Stomach smooth muscle (tissue), 2 donors: ENCODE measurements at regions not wholly inside any gene's neighbourhood (a gene's known extent, or its start where the extent isn't known, plus 50 kb on each side); places are given as distances from the start of the nearest gene placed in this dataset.

Experiments
- H3K27ac ChIP-seq: one replicate; pipeline ENCODE4 v1.7.0; 2013; ENCODE audit warnings: mild to moderate bottlenecking, low read length, inconsistent platforms
- H3K27me3 ChIP-seq, 2 donors: one replicate each; pipeline ENCODE4 v1.7.0; 2013; ENCODE audit warnings: low read length in 2 of 2; ENCODE audit not compliant: insufficient read depth in 2 of 2, control insufficient read depth in 1 of 2
- H3K36me3 ChIP-seq, 2 donors: one replicate each; pipeline ENCODE4 v1.7.0; 2013; ENCODE audit warnings: low read length in 2 of 2; ENCODE audit not compliant: control insufficient read depth in 2 of 2, insufficient read depth in 2 of 2
- H3K4me1 ChIP-seq: one replicate; pipeline ENCODE4 v1.7.0; 2013; ENCODE audit warnings: low read length; ENCODE audit not compliant: control insufficient read depth, insufficient read depth
- H3K4me3 ChIP-seq, 2 donors: one replicate each; pipeline ENCODE4 v1.7.0; 2013; ENCODE audit warnings: low read length in 2 of 2
- H3K9ac ChIP-seq, 2 donors: one replicate each; pipeline ENCODE4 v1.7.0; 2013; ENCODE audit warnings: low read length in 2 of 2, mild to moderate bottlenecking in 1 of 2
- H3K9me3 ChIP-seq, 2 donors: one replicate each; pipeline ENCODE4 v1.7.0; 2013; ENCODE audit warnings: low read length in 2 of 2; ENCODE audit not compliant: control insufficient read depth in 2 of 2
- donor health status: healthy.
- donor health status: Pancreatic carcinoma.

DNA sequence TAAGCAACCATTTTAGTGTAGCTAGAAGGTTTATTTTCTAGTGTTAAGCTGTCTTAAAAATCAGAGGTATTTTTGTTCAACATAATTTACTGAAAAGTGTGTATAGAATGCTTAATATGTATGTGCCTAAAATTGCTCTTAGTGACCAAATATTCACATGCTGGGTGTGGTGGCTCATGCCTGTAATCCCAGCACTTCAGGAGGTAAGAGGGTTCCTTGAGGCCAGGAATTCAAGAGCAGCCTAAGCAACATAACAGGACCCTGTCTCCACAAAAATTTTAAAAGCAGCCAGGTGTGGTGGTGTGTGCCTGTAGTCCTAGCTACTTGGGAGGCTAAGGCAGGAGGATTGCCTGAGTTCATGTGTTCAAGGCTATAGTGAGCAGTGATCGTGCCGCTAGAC, 120.9 kb upstream of the FRY start:
- Histone ChIP-seq H3K4me3 (no peak overlapping the region), H3K36me3 (no peaks in the 10 kb centered on the region), H3K4me1 (no peaks in the 10 kb centered on the region), H3K9me3 (no peaks in the 10 kb centered on the region), H3K9ac (no peak overlapping the region), H3K27ac (no peak overlapping the region), H3K27me3 (no peaks in the 10 kb centered on the region)

DNA sequence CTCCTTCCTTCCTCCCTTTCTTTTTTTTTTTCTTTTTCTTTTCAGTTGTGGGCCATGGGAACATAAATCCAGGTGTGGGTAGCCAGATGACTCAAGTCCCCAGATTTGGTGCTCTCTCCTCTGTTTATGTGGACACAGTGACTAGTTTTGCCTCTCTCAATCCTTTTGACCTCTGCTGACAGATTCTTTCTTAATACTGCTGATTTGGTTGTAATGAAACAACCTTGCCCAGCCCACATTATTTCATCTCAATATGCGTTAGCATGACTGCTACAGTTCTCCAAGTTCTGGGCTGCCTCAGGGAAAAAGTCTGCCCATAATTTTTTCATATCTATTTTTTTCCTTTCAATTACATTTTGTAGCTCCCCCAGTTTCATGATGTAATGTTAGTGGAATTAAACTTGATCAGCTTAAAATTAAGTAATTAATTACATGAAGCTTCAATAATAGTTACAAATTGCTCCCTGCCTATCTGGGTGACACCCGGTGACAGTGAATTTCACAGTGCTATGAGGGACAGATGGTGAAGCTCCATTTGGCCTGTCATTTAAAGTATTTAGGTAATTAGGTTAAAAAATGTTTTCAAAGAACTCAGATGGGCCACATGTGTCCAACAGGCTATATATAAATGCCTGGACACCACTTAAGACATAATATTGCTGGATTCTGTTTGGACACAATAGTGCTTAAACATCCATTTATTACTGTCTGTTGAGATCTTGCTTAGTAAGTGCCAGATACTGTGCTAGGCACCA, 118.8 kb upstream of the FRY start:
- Histone ChIP-seq H3K27me3 (no peaks in the 10 kb centered on the region), H3K9me3 (no peaks in the 10 kb centered on the region), H3K27ac (no peak overlapping the region), H3K4me3 (no peak overlapping the region), H3K4me1 (no peaks in the 10 kb centered on the region), H3K36me3 (no peaks in the 10 kb centered on the region), H3K9ac (no peak overlapping the region)

DNA sequence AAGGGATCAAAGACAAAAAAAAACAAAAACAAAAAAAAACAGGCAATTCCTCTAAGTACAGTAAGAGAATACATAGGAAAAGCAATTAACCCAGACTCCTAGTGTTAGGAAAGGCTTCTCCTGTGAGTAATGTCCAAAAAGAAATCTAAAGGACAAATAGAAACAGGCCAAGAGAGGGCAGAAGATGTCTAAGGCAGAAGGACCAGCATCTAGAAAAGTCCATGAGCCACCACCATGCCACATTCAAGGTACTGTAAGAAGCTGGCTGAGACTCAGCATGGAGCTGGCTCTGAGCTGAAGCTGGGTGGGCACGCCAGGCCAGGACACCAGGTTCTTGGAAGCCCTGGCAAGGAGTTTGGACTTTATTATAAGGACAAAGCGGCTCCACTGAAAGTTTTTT, 118.1 kb upstream of the FRY start:
- Histone ChIP-seq H3K9me3 (no peaks in the 10 kb centered on the region), H3K27ac (no peak overlapping the region), H3K4me1 (no peaks in the 10 kb centered on the region), H3K9ac (no peak overlapping the region), H3K27me3 (no peaks in the 10 kb centered on the region), H3K36me3 (no peaks in the 10 kb centered on the region), H3K4me3 (no peak overlapping the region)

DNA sequence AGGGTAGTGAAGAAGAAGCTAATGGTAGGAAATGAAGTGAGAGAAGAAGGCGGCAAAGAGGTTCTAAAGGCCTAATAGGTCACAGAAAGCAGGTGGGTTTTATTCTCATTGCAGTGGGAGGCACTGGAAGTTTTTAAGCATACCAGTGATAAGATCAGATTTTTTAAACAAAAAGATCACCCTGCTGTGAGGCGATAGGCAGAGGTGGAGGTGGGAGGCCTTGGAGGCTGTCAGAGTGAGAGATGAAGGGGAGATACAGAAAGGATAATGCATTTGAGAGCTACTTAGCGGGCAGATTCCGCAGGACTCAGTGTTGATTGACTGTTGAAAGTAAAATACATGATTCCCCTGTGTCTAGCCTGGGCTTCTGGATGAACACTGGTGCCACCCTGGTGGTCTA, 116.7 kb upstream of the FRY start:
- H3K9ac ChIP-seq = no peak overlapping the region
- H3K27me3 ChIP-seq = no peaks in the 10 kb centered on the region
- no peaks in the 10 kb centered on the region for H3K9me3 ChIP-seq
- no peak overlapping the region for H3K4me3 ChIP-seq
- no peak overlapping the region for H3K27ac ChIP-seq
- H3K36me3 ChIP-seq = no peaks in the 10 kb centered on the region
- H3K4me1 ChIP-seq = no peaks in the 10 kb centered on the region

DNA sequence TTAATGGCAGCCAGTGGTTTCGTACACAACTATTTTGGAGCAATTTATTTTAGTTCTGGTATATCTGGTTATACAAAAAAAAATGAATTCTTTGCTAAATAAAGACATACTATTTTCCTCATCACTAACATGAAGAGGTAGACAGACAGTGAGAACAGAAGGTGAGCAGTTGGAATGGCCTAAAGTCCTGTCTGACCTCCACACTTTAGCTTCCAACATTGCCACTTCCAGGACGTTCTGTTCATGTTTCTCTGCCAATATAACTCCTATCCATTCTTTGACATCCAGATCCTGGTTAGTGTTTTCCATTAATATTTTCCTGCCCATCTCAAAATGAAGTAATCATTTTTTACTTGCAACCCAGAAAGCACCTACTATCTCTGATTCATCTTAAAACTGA, 112.9 kb upstream of the FRY start:
- Histone ChIP-seq H3K27ac (no peak overlapping the region), H3K27me3 (no peaks in the 10 kb centered on the region), H3K4me1 (no peaks in the 10 kb centered on the region), H3K36me3 (no peaks in the 10 kb centered on the region), H3K9me3 (no peaks in the 10 kb centered on the region), H3K9ac (no peak overlapping the region), H3K4me3 (no peak overlapping the region)

DNA sequence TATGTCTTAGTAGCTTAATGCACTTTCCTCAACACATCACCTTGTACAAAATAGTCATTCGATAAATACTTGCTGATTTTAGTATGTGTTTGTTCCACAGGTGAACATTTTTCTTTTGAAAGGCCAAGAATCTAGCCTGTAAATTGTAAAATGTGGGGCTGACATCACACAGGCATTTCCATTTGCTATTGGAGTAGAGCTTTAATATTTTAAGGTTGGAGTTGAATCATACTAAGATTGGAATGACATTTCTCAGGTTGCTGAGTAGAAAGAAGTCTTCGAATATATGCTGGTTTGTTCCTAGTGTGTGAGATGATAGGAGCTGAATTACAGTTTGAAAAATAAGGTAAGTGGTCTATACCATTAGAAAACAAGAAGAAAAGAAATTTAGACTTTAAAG, 112.3 kb upstream of the FRY start:
- Histone ChIP-seq H3K9me3 (no peaks in the 10 kb centered on the region), H3K27me3 (no peaks in the 10 kb centered on the region), H3K36me3 (no peaks in the 10 kb centered on the region), H3K27ac (no peak overlapping the region), H3K4me3 (no peak overlapping the region), H3K4me1 (no peaks in the 10 kb centered on the region), H3K9ac (no peak overlapping the region)

DNA sequence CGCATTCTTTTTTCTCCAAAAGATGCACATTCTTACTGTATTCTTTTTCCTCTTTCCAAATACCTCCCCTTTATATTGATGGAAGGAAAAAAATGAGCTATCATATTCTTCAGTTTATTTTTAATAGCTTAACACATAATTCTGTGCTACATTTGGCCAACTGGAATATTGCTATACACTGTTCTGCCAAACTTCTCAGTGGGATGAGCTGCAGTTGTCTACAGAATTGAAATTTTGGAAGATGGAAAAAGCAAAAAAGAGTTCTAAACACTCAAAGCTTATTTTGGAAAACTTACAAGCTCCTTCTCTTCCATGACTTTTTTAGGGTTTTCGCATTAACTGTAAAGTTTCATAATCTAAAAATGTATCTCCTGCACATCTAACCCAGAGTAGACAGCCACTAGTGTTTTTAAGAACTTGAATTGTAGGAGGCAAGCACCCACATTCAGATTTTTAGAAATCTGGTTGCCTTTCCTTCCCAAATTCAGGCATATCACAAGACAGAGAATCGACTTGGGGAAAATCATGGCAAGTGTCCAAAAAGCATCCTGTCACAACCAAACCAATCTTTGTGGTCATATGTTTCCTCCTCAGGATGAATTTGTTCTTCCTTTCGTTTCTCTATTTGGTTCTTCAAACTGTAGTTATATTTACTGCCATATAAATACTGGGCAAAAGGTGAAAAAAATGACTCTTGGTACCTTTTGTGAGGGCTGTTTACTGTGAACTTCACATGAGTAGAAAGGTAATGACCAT, 111.4 kb upstream of the FRY start:
- Histone ChIP-seq H3K9ac (no peak overlapping the region), H3K27me3 (no peaks in the 10 kb centered on the region), H3K4me3 (no peak overlapping the region), H3K9me3 (no peaks in the 10 kb centered on the region), H3K36me3 (no peaks in the 10 kb centered on the region), H3K4me1 (no peaks in the 10 kb centered on the region), H3K27ac (no peak overlapping the region)

DNA sequence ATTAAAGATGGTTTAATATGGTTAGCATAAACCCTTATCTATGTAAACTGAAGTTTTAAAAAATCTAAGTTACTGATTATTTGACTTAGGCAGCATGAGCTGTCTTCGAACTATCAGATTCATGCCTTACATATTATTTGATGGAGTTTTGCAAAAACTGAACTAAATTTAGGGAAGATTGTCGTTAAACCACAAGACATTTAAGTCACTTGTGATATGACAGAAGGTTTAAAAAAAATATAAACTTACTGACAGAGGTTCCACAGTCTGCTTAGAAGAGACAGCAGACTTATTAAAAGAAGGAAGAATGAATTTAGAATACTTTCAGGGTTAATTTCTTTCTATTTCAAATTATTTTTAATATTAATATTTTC, 110.9 kb upstream of the FRY start:
- no peak overlapping the region for H3K4me3 ChIP-seq
- no peaks in the 10 kb centered on the region for H3K36me3 ChIP-seq
- H3K9ac ChIP-seq = no peak overlapping the region
- H3K27me3 ChIP-seq = no peaks in the 10 kb centered on the region
- no peak overlapping the region for H3K27ac ChIP-seq
- no peaks in the 10 kb centered on the region for H3K9me3 ChIP-seq
- H3K4me1 ChIP-seq = no peaks in the 10 kb centered on the region

DNA sequence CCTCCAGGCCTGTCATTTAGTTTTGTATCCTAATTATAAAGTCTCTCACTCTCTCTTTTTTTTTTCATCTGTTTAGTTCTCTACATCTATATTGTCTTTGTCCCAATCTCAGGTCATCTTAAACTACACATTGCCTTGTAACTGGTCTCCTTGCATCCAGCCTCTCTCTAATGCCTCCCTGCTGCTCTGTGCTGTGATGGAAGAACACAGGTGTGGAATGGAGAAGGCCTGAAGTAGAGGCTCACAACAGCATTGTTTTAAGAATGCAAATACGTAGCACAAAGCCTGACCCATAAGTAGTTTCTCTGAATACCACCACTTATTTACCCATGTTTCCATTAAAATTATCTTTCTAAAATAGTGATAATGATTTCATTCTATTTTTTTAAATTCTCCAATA, 108.8 kb upstream of the FRY start:
- H3K9ac ChIP-seq = no peak overlapping the region
- no peaks in the 10 kb centered on the region for H3K4me1 ChIP-seq
- no peaks in the 10 kb centered on the region for H3K27me3 ChIP-seq
- no peaks in the 10 kb centered on the region for H3K36me3 ChIP-seq
- no peak overlapping the region for H3K27ac ChIP-seq
- no peak overlapping the region for H3K4me3 ChIP-seq
- H3K9me3 ChIP-seq = no peaks in the 10 kb centered on the region

DNA sequence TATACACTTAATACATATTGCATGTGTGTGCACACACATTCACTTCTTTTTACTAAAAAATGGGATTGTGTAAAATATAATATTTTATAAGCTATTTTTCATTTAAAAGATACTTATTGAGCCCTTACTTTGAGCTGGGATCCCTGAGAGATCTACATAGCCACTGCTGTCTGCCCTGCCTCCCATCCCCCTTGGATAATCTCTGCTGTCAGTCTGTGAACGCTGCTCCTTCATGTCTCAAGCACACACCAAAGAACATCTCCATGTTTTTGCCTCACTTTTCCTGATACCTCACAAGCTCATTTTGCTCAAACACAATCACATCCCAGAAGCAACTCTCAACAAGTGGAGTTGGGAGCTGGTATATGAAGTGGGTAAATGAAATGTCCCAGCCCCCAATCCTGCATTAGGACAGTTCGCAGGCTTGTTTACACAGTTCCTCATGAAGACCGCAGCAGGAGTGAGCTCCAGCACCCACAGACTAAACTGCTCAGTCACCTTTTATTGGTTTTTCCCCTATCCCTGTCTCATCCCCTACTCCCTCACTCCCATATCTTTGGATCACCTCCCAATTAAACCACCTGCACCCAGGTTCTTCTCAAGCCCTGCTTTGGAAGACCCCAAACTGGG, 108.3 kb upstream of the FRY start:
- no peak overlapping the region for H3K27ac ChIP-seq
- no peaks in the 10 kb centered on the region for H3K4me1 ChIP-seq
- H3K9ac ChIP-seq = no peak overlapping the region
- H3K36me3 ChIP-seq = no peaks in the 10 kb centered on the region
- no peaks in the 10 kb centered on the region for H3K9me3 ChIP-seq
- no peak overlapping the region for H3K4me3 ChIP-seq
- H3K27me3 ChIP-seq = no peaks in the 10 kb centered on the region

DNA sequence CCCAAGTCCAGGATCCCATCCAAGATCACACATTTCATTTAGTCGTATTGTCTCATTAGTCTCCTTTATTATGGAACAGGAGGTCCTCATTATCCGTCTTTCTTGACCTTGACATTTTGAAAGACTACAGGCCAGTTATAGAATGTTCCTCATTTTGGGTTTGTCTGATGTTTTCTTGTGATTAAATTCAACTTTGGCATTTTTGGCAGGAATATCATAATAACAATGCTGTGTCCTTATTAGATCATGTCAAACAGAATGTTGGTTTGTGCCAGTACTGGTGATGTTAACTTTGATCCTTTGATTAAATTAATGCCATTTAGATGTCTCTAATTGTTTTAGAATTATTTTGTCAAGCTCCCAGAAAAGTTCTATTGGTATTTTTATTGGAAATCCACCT, 106.5 kb upstream of the FRY start:
- H3K9me3 ChIP-seq = no peaks in the 10 kb centered on the region
- no peak overlapping the region for H3K9ac ChIP-seq
- H3K27ac ChIP-seq = no peak overlapping the region
- H3K36me3 ChIP-seq = no peaks in the 10 kb centered on the region
- no peaks in the 10 kb centered on the region for H3K27me3 ChIP-seq
- H3K4me1 ChIP-seq = no peaks in the 10 kb centered on the region
- no peak overlapping the region for H3K4me3 ChIP-seq
